Esophagus muscularis mucosa (tissue), 4 donors: ENCODE measurements at regions not wholly inside any gene's neighbourhood (a gene's known extent, or its start where the extent isn't known, plus 50 kb on each side); places are given as distances from the start of the nearest gene placed in this dataset.

Experiments used
- CTCF ChIP-seq, 3 experiments: fragments of 200-600 bp in 2 of 3; fragments of 450-650 bp in 1 of 3; sonication (generic) in 2 of 3; IDR thresholded peaks; one replicate each; pipeline ENCODE4 v1.5.1; 2017 to 2019; ENCODE audit warnings: antibody characterized with exemption in 3 of 3, mild to moderate bottlenecking in 2 of 3, moderate library complexity in 1 of 3
- EP300 ChIP-seq: sonication (generic); formaldehyde crosslinking; IDR thresholded peaks from one replicate; pipeline ENCODE4 v1.6.1; 2017; ENCODE audit warnings: antibody characterized with exemption
- POLR2A ChIP-seq: fragments of 450-650 bp; IDR thresholded peaks from one replicate; pipeline ENCODE4 v1.6.1; 2017; ENCODE audit warnings: antibody characterized with exemption, moderate library complexity, mild to moderate bottlenecking, low read depth
- POLR2AphosphoS5 ChIP-seq, 2 donors: sonication (generic); formaldehyde crosslinking; IDR thresholded peaks; one replicate each; pipeline ENCODE4 v1.6.1; 2017; ENCODE audit warnings: antibody characterized with exemption in 2 of 2

GRCh38 chr18:78875016-78875777, 104.4 kb upstream of the SALL3 start:
- TF ChIP-seq POLR2AphosphoS5 (IDR thresholded peaks at IDR 0.05) (no peak), CTCF (IDR thresholded peaks at IDR 0.05) (peak in 2 of 3 experiments; percentile 11 to 41), POLR2A (no peak), EP300 (no peak)
